ENCODE measurements at regions not wholly inside any gene's neighbourhood (a gene's known extent, or its start where the extent isn't known, plus 50 kb on each side); places are given as distances from the start of the nearest gene placed in this dataset.

DNA sequence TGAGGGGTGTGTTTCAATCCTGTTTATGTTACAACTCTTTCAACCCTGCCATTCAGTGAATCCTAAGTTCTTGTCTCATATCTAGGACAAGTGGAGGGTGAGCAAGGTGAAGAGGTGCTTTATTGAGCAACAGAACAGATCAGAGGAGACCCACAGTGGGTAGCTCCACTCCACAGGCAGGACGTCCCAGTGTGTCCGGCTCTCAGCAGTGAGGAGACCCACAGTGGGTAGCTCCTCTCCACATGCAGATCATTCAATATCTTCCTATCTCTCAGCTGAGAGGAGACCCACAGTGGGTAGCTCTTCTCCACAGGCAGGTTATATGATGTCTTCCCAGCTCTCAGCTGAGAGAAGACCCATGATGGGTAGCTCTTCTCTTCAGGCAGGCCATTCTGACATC lies 556.7 kb downstream of the SI start:
- TF ChIP-seq, protein P1, sequence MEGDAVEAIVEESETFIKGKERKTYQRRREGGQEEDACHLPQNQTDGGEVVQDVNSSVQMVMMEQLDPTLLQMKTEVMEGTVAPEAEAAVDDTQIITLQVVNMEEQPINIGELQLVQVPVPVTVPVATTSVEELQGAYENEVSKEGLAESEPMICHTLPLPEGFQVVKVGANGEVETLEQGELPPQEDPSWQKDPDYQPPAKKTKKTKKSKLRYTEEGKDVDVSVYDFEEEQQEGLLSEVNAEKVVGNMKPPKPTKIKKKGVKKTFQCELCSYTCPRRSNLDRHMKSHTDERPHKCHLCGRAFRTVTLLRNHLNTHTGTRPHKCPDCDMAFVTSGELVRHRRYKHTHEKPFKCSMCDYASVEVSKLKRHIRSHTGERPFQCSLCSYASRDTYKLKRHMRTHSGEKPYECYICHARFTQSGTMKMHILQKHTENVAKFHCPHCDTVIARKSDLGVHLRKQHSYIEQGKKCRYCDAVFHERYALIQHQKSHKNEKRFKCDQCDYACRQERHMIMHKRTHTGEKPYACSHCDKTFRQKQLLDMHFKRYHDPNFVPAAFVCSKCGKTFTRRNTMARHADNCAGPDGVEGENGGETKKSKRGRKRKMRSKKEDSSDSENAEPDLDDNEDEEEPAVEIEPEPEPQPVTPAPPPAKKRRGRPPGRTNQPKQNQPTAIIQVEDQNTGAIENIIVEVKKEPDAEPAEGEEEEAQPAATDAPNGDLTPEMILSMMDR (IDR thresholded peaks at IDR 0.05; ENCODE audit: low read depth, low read length, missing control alignments): no peak
- no peak overlapping the region for H3K4me3 ChIP-seq (ENCODE audit: low read depth, low read length)
- DNase-seq (ENCODE audit: low read depth): no peak

DNA sequence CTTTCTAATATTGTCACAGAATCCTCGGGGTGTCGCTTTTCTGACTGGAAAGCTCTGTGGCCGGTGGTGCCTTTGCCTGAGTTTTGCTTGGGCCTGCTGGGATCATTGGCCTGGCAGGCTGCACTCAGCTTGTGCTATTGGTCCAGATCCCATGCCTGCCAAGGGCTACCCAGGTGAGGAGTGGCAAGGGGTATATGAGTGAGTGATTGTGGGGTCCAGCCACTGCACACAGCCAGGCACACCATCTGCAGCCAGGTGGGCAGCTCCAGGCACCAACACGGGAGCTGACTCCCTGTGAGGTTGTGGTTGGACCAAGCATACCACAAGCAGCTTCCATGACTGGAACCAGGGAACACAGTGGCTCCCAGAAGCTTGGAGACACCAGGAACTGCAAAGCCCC lies 557.2 kb downstream of the SI start:
- TF ChIP-seq, protein P1 (IDR thresholded peaks at IDR 0.05; ENCODE audit: low read depth, low read length, missing control alignments): no peak
- no peak overlapping the region for H3K4me3 ChIP-seq (ENCODE audit: low read depth, low read length)
- no peak for DNase-seq (ENCODE audit: low read depth)

DNA sequence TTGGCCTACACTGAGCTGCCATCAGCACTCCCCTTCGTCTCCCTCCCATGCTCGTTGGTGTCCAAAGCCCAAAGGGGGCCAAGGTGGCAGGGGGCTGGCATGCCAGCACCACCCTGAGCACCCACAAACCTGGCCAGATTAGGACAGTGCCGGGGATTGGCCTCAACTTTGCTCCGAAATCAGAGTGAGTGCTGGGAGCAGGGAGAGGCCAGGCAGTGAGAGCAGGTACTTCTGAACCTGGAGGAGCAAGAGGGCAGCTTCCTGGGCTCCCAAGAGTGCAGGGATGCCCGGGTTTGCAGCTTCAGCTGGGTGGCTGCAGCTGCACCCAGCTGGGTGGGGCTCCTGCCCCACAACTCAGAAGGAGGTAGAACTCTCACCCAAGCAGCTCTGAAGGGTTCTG lies 563.0 kb downstream of the SI start:
- TF ChIP-seq, protein P1 (IDR thresholded peaks at IDR 0.05; ENCODE audit: low read depth, low read length, missing control alignments): no peak
- no peak overlapping the region for H3K4me3 ChIP-seq (ENCODE audit: low read depth, low read length)
- no peak for DNase-seq (ENCODE audit: low read depth)

DNA sequence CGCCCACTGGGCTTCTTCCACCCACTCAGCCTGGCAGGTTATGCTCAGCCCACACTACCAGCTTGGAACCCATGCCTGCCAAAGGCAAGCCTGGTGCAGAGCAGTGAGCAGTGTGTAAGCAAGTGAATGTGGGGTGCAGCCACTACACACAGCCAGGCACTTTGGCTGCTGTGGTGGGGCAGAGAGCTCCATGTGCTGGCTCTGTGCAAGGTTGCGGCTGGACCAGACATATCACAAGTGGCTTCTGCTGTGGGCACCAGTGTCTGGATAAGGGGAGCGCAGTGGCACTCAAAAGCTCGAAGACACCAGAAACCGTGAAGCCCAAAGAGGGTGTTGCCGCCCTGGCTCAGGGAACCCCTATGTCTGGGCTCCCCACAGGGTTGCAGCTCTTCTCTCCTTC lies 563.7 kb downstream of the SI start:
- no peak overlapping the region for H3K4me3 ChIP-seq (ENCODE audit: low read depth, low read length)
- no peak for DNase-seq (ENCODE audit: low read depth)
- TF ChIP-seq, protein P1 (IDR thresholded peaks at IDR 0.05; ENCODE audit: low read depth, low read length, missing control alignments): no peak

DNA sequence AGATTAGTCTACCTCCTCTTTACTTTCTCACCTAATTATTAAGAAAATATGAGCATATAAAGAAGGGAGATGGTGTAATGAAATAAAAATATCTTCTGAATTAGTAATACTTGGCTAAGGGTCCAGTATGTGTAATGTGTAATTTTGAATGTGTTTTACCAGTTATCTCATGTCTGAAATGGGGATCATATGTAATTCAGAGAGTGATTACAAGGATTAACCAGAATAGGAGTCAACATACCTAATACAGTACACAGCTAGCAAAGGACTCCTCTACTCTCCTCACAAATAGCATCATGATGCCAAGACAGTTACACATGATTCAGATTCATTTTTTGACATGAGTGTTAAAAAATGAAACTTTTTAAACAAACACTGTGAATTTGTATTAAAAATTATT lies 570.4 kb downstream of the SI start:
- H3K4me3 ChIP-seq (ENCODE audit: low read depth, low read length): no peak overlapping the region
- TF ChIP-seq, protein P1 (IDR thresholded peaks at IDR 0.05; ENCODE audit: low read depth, low read length, missing control alignments): no peak
- no peak for DNase-seq (ENCODE audit: low read depth)

DNA sequence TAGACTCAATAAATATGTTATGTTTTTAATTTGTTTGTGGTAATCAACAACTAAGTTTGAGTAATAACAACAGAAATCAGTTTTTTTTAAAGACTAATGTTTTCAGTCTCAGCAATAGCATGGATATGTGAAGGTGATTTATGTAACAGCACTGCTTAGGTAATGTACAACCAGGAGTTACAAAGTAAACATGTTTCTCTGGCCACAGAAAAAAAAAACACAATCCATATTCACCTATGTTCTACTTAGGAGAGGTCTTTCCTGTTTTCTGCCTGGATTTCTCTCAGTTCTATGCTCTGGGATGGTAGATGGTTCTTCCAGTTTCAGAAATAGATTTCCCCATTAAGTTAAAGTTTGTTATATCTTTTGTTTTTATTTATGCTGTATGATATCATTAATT lies 579.4 kb downstream of the SI start:
- no peak overlapping the region for H3K4me3 ChIP-seq (ENCODE audit: low read depth, low read length)
- no peak for DNase-seq (ENCODE audit: low read depth)
- TF ChIP-seq, protein P1 (IDR thresholded peaks at IDR 0.05; ENCODE audit: low read depth, low read length, missing control alignments): no peak

DNA sequence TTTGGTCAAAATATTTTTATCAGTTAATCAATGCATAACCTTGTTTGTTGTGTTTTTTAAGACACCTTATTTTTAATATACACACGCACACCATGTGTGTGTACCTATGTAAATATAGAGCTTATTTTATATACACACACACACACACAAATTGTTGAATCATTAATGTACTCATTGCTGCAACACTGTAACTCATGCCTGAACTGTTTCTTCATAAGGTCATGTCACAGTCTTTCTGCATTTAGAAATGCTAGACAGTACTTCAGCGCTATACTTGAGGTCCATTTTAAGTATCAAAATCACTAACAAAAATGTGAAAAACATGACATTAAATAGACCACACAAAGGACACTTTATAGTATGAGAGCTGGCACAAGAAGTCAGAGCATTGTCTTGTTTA lies 589.4 kb downstream of the SI start:
- H3K4me3 ChIP-seq (ENCODE audit: low read depth, low read length): no peak overlapping the region
- no peak for DNase-seq (ENCODE audit: low read depth)
- TF ChIP-seq, protein P1 (IDR thresholded peaks at IDR 0.05; ENCODE audit: low read depth, low read length, missing control alignments): no peak

All from GM12864 (cell line).